Pulmonary artery endothelial cell (primary cell): ENCODE measurements at regions not wholly inside any gene's neighbourhood (a gene's known extent, or its start where the extent isn't known, plus 50 kb on each side); places are given as distances from the start of the nearest gene placed in this dataset.

Experiments
- DNase-seq: peaks from one replicate; pipeline ENCODE4 v3.0.0-alpha.2; 2011; ENCODE audit warnings: low read depth, low spot score

GRCh38 chrX:40182615-40183014, 84.9 kb upstream of the BCOR start:
- DNase-seq, result no peak

- no peak for DNase-seq
Observed at GRCh38 chrX:40182095-40182494, 84.3 kb upstream of the BCOR start.

GRCh38 chrX:40179283-40179682, 81.5 kb upstream of the BCOR start:
- DNase-seq, result no peak

DNA sequence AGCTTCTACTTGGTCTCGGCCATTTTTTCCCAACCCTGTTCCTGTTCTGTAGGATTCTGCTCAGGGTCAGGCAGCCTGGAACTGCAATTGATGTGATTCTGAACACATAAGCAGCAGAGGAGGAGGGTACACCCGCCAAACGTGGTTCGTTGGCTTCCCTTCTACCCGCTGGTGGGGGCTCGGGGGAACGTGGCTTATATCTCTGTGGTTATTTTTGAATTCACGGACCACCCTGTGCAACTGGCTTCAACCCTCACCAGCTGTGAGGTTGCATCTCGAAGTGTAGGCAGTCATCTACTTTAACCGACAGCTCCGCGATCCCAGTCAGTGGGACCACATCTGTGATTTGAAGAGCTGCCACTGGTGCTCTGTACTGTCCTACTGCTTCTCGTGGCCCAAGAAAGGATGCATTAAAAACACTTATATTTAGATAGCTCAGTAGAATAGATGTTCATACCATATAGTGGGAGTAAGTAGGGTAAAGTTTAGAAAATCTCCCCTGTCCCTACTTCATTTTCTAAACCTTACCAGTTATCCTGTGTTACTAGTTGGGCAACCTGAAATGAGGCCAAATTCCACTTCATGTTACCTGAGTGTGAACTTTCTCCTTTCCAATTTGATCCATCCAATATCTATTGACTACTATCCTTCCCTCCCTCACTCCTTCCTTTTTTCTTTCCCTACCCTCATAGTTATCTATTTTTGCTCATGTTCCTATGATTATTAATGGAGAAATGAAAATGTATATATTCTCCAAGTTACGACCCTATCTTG, 80.4 kb upstream of the BCOR start:
- DNase-seq, result no peak

- no peak for DNase-seq
Observed at GRCh38 chrX:40177489-40177888, 79.7 kb upstream of the BCOR start.

- DNase-seq, result no peak
Observed at GRCh38 chrX:40177117-40177430, 79.3 kb upstream of the BCOR start.

DNA sequence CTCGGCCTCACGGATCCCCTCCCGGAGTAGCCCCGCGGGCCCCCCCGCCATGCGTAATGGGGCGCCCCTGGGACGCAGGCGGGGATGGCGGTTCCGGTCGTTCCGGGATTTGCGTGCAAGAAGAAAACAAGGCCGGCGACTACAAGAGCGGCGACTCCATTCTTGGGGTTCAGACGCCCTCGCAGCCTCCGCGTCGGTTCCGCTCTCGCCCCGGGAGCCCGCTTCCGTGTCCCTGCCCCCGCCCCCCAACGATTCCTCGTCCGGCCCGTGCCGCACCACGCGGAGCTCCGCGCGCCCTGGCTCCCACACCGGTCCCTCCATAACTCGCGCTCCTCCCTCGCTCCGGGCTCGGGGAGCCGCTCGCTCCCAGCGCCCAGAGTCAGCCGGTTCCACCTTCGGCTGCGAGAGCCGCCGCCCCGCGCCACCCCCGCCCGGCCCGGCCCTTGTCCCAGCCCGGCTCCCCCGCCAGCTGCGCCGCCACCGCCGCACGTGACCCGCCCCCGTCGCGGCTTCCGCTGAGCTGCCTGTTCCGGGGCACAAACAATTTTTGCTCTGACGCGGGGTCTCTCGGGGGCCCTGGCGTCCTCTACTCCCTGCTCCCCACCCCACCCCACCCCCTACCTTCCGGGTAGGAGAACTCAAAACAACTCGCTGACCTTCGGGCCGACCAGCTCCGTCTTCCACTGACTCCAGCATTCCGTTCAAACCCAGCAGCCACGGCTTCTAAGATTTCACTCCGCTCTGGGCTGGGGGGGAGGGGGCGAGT, 78.8 kb upstream of the BCOR start:
- DNase-seq, result no peak

- no peak for DNase-seq
Observed at GRCh38 chrX:40175511-40176350, 78.0 kb upstream of the BCOR start.

GRCh38 chrX:40174854-40175510, 77.2 kb upstream of the BCOR start:
- no peak for DNase-seq

GRCh38 chrX:40174001-40174853, 76.5 kb upstream of the BCOR start:
- DNase-seq, result no peak

- no peak for DNase-seq
Observed at GRCh38 chrX:40173143-40174000, 75.6 kb upstream of the BCOR start.

DNA sequence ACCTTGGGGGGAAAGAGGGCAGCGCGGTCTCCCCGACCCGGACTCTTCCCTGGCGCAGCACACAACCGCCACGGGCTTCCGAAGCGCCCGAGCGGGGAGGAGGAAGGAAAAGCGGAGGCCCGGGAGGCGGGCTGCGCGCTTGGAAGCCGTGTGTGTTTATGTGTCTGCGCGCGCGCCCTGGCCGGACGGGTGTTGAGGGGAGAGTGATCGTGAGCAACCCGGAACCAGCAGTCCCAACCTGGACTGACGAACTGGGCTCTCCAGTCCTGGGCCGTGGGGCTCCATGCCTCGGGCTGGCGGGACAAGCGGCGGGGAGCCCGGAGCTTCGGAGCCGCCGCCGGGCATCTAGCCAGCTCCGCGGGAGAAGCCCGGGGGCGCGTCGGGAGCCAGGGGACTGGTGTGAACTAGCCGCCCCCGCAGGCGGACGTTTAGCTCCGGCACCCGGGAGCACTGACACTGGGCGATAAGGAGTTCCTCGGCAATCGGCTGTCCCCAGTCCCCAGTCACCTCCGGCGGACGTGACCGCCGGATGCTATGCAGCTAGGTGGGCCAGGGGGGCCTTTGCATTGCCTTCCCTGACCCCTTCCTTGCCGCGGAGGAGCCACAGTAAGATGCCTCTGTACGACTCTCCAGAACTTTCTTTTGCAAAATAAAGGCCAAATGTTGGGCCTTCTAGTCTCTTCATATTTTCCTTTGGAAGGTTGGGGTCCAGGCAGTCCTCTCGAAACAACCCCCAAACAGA, 74.8 kb upstream of the BCOR start:
- DNase-seq, result no peak

GRCh38 chrX:40171513-40172400, 74.0 kb upstream of the BCOR start:
- DNase-seq, result no peak

DNA sequence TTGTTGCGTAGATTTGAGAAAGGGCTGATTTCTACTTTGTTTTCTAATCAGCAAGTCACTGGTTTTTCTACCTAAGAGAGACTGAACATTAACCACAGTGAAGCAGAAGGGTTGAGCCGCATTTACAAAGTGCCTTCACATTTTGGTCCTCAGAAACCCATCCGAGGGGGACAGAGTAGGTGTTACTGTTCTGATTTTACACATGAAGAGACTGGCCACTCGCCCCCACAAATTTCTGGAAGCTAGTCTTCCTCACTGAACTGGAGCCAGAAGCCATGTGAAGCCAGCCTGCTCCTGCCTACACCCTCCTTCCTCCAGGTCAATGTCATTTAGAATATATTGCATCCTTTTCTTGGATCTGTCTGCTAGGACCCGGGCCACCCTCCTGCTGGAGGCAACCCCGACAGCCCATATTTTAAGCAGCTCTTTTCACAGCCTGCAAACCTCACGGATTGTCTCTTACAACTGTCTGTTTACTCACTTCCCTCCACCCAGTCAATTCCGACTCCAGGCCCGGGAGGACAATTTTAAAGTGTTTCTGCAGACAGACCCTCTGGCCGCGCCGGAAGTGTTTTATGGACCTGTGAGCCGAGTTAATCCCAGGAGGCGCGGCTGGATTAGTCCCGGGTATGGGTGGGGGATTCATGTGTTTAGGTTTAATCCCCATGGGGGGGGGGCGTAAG, 73.2 kb upstream of the BCOR start:
- no peak for DNase-seq

DNA sequence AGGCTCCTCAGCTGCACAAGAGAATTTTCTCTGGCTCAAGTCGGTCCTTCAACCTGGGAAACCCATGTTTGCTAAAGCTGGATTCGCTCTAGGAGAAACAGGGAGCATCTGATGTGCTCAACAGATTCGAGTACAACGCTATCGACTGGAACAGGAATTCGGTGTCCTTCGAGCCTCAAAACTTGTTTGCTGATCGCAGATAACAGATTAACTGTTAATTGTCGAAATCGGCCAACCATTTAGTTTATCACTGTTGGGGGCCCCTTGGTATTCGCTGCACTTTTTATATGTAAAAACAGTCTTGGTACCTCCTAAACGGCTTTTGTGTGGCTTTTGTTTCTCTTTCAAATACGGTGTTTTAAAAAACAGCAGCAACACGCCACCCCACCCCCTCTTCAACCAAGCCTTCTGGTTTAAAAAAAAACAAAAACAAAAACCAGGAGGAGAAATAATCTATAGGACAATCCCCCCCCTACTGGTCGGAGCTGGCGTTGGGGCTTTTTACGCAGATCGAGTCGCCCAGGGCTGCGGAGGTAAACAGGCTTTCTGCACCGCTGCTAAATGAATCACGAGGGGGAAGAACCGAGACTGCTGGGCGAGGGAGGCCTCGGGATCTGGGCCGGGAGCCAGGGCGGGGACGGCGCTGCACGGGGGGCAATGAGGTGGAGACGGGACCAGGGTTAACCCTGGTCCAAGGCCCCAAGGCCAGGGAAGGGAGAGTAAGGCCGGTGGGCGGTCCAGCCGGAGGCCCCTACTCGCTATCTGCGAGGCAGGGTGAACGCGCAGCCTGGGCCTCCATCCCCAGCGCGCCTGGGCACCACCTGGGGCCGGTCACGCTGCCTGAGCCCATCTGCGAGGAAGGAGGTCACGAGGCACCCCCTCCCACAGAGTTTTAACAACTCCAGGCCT, 71.7 kb upstream of the BCOR start:
- no peak for DNase-seq

- DNase-seq, result no peak
Observed at GRCh38 chrX:40168480-40169011, 70.8 kb upstream of the BCOR start.
